Gastrocnemius medialis (tissue), 4 donors: ENCODE measurements at regions not wholly inside any gene's neighbourhood (a gene's known extent, or its start where the extent isn't known, plus 50 kb on each side); places are given as distances from the start of the nearest gene placed in this dataset.
A peak's percentile ranks its signal among the peaks of the same experiment; 100 is the strongest.

Source experiments
- ATAC-seq, 2 donors: fragments of 150-250 bp; one replicate each; pipeline ENCODE4 v1.9.1; 2016
- DNase-seq, 2 donors: peaks; one replicate each; pipeline ENCODE4 v3.0.0-alpha.2; 2019
- H3K27ac ChIP-seq, 4 donors: fragments of 200-600 bp; sonication (generic); 1 replicate in 1 of 4; 2 replicates in 3 of 4; pipeline ENCODE4 v1.5.1; 2016 to 2018; ENCODE audit warnings: mild to moderate bottlenecking in 2 of 4, moderate library complexity in 1 of 4
- H3K27me3 ChIP-seq, 3 donors: fragments of 200-600 bp; sonication (generic) in 2 of 3; 1 replicate in 1 of 3; 2 replicates in 2 of 3; pipeline versions ENCODE4 v1.5.1 to v1.6.0; 2016 to 2019; ENCODE audit warnings: mild to moderate bottlenecking in 1 of 3, moderate library complexity in 1 of 3
- H3K36me3 ChIP-seq, 2 donors: fragments of 200-600 bp; sonication (generic) in 1 of 2; one replicate each; pipeline ENCODE4 v1.5.1; 2017 to 2018
- H3K4me1 ChIP-seq, 2 donors: fragments of 200-600 bp; sonication (generic) in 1 of 2; one replicate each; pipeline ENCODE4 v1.5.1; 2016 to 2017; ENCODE audit warnings: mild to moderate bottlenecking in 2 of 2
- H3K4me3 ChIP-seq, 4 donors: fragments of 200-600 bp; sonication (generic) in 3 of 4; 1 replicate in 1 of 4; 2 replicates in 3 of 4; pipeline ENCODE4 v1.5.1; 2016 to 2019; ENCODE audit warnings: mild to moderate bottlenecking in 2 of 4
- H3K9me3 ChIP-seq, 3 donors: fragments of 200-600 bp; sonication (generic) in 2 of 3; 1 replicate in 1 of 3; 2 replicates in 2 of 3; pipeline ENCODE4 v1.5.1; 2016 to 2019
- POLR2A ChIP-seq, 2 donors: fragments of 450-650 bp; IDR thresholded peaks; one replicate each; pipeline ENCODE4 v1.6.1; 2017; ENCODE audit warnings: antibody characterized with exemption in 2 of 2, mild to moderate bottlenecking in 2 of 2, moderate library complexity in 2 of 2
- in situ Hi-C, 4 donors: fragments of 200-750 bp; cut with MboI; loops; one replicate each; pipeline versions ENCODE4 v1.15.0 to v1.8.0; 2017; ENCODE audit warnings: low sequenced_read_pairs in 4 of 4
- intact Hi-C: fragments of 100-400 bp; cut with DNase I; formaldehyde crosslinking; loops from one replicate; pipeline ENCODE4 v1.15.1; 2023; ENCODE audit warnings: low total_unique reads
- TF ChIP-seq, protein P1 (sequence below), 5 experiments: fragments of 450-650 bp in 3 of 5; fragments of 200-600 bp in 2 of 5; sonication (generic) in 2 of 5; IDR thresholded peaks in 4 of 5; conservative IDR thresholded peaks in 1 of 5; 1 replicate in 4 of 5; 2 replicates in 1 of 5; pipeline ENCODE4 v1.5.1; 2016 to 2019; ENCODE audit warnings: antibody characterized with exemption in 5 of 5, mild to moderate bottlenecking in 3 of 5, moderate library complexity in 3 of 5

DNA sequence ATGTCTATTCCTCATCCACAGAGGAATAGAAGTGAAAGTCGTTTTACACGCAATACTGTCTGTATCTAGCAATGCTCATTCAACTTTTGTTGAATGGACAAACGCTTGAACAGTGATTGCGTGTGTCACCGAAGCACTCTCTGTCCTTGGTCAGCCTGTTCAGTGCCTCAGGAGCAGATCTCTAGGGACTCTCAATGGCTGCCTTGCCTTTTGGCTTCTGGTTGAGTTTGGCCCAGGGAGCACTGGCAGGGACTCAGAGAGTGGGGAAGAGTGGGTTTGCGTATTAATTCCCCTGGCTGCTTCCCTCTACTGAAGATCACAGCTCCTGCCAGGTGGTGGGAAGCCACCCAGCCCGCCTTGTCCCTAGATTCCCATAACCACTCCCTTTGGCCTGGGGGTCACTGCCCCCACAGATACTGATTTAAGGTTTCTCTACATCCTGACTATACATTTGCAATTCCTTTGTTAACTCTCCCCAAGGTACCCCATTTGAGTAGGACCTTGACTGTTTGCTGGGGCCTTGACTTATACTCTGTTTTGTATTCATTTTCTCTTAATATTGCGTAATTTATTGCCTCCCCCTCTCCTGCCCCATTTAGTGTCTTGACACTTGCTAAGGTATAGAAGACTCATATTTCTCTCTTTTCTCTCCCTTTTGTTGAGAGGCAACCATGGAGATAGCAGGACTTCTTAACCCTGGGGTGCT, 61.7 kb upstream of the USP24 start:
- Histone ChIP-seq H3K4me3 (peak overlapping the region in 1 of 4 donors; percentile 2), H3K27me3 (no peaks in the 10 kb centered on the region), H3K9me3 (no peaks in the 10 kb centered on the region), H3K4me1 (peaks cover 13 to 19% of the 10 kb centered on the region in 2 donors), H3K27ac (peak overlapping the region; percentile 35 to 80 (median 75)), H3K36me3 (no peaks in the 10 kb centered on the region)
- TF ChIP-seq, protein P1, sequence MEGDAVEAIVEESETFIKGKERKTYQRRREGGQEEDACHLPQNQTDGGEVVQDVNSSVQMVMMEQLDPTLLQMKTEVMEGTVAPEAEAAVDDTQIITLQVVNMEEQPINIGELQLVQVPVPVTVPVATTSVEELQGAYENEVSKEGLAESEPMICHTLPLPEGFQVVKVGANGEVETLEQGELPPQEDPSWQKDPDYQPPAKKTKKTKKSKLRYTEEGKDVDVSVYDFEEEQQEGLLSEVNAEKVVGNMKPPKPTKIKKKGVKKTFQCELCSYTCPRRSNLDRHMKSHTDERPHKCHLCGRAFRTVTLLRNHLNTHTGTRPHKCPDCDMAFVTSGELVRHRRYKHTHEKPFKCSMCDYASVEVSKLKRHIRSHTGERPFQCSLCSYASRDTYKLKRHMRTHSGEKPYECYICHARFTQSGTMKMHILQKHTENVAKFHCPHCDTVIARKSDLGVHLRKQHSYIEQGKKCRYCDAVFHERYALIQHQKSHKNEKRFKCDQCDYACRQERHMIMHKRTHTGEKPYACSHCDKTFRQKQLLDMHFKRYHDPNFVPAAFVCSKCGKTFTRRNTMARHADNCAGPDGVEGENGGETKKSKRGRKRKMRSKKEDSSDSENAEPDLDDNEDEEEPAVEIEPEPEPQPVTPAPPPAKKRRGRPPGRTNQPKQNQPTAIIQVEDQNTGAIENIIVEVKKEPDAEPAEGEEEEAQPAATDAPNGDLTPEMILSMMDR (IDR thresholded peaks at IDR 0.05 in 4 of 5, conservative IDR thresholded peaks at IDR 0.05 in 1 of 5), result no peak
- no peak for TF ChIP-seq POLR2A (IDR thresholded peaks at IDR 0.05)
- ATAC-seq, result peak; percentile 82 to 84
- intact Hi-C loops, result loop anchor here (1.0 kb wide), 1 partner anchor 137 kb away; no protein-coding TSS in a partner anchor
- peak; percentile 35 to 70 for DNase-seq
- in situ Hi-C loops, result loop anchor here (5.0 to 25.0 kb wide), 4 partner anchors 130 to 1435 kb away; no protein-coding TSS in a partner anchor

DNA sequence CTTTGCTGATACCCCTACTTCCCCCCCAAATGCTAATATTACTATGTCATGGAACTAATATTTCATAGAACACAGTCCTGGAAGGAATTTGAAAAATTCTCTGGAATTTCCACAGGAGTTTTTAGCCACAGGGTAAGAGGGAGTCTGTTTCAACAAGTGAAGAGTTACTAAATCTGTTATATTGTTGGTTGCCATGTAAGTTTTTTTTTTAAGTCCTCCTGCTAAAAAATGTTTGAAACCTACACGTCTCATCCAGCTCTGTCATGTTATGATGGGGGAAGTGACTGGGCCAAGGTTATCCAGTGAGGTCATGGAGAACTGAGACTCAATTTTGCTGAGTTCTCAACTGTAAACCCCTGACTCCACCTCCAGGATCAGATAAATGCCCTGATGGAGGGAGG, 60.8 kb upstream of the USP24 start:
- Histone ChIP-seq H3K36me3 (no peaks in the 10 kb centered on the region), H3K27ac (peak overlapping the region in 3 of 4 donors; percentile 35 to 80 (median 74)), H3K4me3 (peak overlapping the region in 1 of 4 donors; percentile 2), H3K4me1 (peaks cover 13 to 19% of the 10 kb centered on the region in 2 donors), H3K9me3 (no peaks in the 10 kb centered on the region), H3K27me3 (no peaks in the 10 kb centered on the region)
- in situ Hi-C loops, result loop anchor here (5.0 to 25.0 kb wide), 4 partner anchors 129 to 1436 kb away; no protein-coding TSS in a partner anchor
- intact Hi-C loops, result no loop called here
- DNase-seq (no peak), ATAC-seq (no peak)
- no peak for TF ChIP-seq POLR2A (IDR thresholded peaks at IDR 0.05)

DNA sequence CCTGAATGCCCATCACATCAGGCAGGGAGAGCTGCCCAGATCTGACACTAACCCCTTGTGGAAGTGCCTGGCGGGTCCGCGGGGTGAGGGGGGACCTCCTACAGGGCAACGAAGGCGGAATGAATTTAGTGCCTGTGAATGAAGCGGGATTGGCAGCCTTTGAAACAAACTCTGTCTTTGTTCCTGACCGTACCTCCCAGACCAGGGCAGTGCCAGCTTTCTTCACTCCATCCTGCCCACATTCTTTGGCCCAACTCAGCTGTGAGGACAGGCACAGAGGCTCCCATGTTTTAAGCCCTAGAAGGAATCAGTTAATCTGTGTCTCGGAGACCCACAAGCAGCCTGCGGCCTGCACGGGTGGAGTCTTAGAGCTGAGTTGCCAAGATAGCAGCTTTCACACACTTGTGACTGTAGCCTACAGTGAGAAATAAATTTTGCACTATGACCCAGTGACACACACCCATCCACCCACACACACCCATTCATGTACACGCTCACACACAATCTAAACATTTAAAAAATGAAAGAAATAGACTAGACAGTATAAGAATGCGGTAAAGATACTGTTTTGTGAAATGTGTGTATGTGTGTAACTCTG, 60.1 kb upstream of the USP24 start:
- H3K9me3 ChIP-seq, result no peaks in the 10 kb centered on the region
- DNase-seq (no peak), ATAC-seq (no peak)
- H3K27ac ChIP-seq, result peak overlapping the region in 2 of 4 donors; percentile 19 to 74
- in situ Hi-C loops (loop anchor here (5.0 to 25.0 kb wide), 4 partner anchors 128 to 1437 kb away; no protein-coding TSS in a partner anchor), intact Hi-C loops (no loop called here)
- TF ChIP-seq, protein P1 (IDR thresholded peaks at IDR 0.05 in 4 of 5, conservative IDR thresholded peaks at IDR 0.05 in 1 of 5), result no peak
- no peak for TF ChIP-seq POLR2A (IDR thresholded peaks at IDR 0.05)
- H3K27me3 ChIP-seq, result no peaks in the 10 kb centered on the region
- H3K4me3 ChIP-seq, result no peak overlapping the region
- H3K4me1 ChIP-seq, result peaks cover 13 to 19% of the 10 kb centered on the region in 2 donors
- no peaks in the 10 kb centered on the region for H3K36me3 ChIP-seq

DNA sequence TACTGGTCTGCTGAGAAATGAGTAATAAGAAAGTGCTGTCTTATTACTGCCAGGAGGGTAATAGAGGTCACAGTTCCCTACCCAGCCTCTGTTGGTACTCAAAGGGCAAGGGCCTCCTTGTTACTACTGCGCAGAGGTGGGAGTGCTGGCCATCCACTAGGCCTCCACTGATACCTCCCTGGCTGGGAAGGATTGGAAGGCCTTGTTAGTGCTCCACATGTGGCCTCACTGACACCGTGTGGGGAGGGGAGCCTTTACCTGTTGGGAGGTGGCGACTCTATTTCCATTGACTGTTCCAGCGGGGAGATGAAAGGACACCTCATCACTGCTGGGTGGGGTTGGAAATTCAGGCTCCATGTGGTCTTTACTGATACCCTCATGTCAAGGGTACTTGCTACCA, 57.8 kb upstream of the USP24 start:
- intact Hi-C loops, result no loop called here
- no peak for ATAC-seq
- no peak overlapping the region for H3K4me3 ChIP-seq

More for the DNA sequence above, 57.8 kb upstream of the USP24 start:
- DNase-seq, result no peak
- H3K36me3 ChIP-seq, result no peaks in the 10 kb centered on the region
- in situ Hi-C loops, result no loop called here
- no peaks in the 10 kb centered on the region for H3K27me3 ChIP-seq
- no peak overlapping the region for H3K27ac ChIP-seq
- no peaks in the 10 kb centered on the region for H3K9me3 ChIP-seq
- H3K4me1 ChIP-seq, result peaks cover 13 to 19% of the 10 kb centered on the region in 2 donors
- TF ChIP-seq POLR2A (IDR thresholded peaks at IDR 0.05), result no peak
- TF ChIP-seq, protein P1 (IDR thresholded peaks at IDR 0.05 in 4 of 5, conservative IDR thresholded peaks at IDR 0.05 in 1 of 5), result no peak
